HCT116 (cell line): ENCODE measurements at regions not wholly inside any gene's neighbourhood (a gene's known extent, or its start where the extent isn't known, plus 50 kb on each side); places are given as distances from the start of the nearest gene placed in this dataset.

Experiments used
- CTCF ChIP-seq, 3 experiments: fragments of 200-600 bp in 1 of 3; sonication (generic) in 1 of 3; IDR thresholded peaks in 2 of 3; conservative IDR thresholded peaks in 1 of 3; 2 replicates each; pipeline ENCODE4 v1.5.1; 2012 to 2017; ENCODE audit warnings: low read depth in 2 of 3, low read length in 2 of 3, antibody characterized with exemption in 1 of 3, borderline replicate concordance in 1 of 3, control low read depth in 1 of 3, mild to moderate bottlenecking in 1 of 3, mixed read lengths in 1 of 3, mixed run types in 1 of 3, moderate library complexity in 1 of 3; ENCODE audit not compliant: insufficient read depth in 1 of 3
- ZNF274 ChIP-seq: fragments of 200-500 bp; sonication (Bioruptor generic); IDR thresholded peaks from 2 replicates; pipeline ENCODE4 v1.6.1; 2014; ENCODE audit warnings: mild to moderate bottlenecking, low read depth, low read length, inconsistent platforms

- no peak for TF ChIP-seq CTCF (IDR thresholded peaks at IDR 0.05 in 2 of 3, conservative IDR thresholded peaks at IDR 0.05 in 1 of 3; ENCODE audit: borderline replicate concordance in 1 of 3, insufficient read depth in 1 of 3, low read depth in 2 of 3, low read length in 2 of 3)
- TF ChIP-seq ZNF274, result no peak
Observed at GRCh38 chr14:84162633-84163032, 1367.3 kb upstream of the FLRT2 start.
